MCF 10A (cell line): ENCODE measurements at regions not wholly inside any gene's neighbourhood (a gene's known extent, or its start where the extent isn't known, plus 50 kb on each side); places are given as distances from the start of the nearest gene placed in this dataset.

Source experiments
- BruUV-seq: library from RNA; stranded (reverse); fragments of 400-500 nt; replicated peaks from 2 replicates; lab custom pipeline; 2021; lab: Mats Ljungman, UMichigan
- CTCF ChIA-PET: fragments of 300-600 bp; sonication (Branson Sonifier 250); formaldehyde crosslinking; extraction: SDS; loops from one replicate; lab custom pipeline; 2021; ENCODE audit warnings: antibody characterized with exemption, inconsistent platforms; lab: Yijun Ruan, JAX
- POLR2A ChIA-PET: fragments of 300-600, 350-650 bp; sonication (Branson Sonifier 250); formaldehyde crosslinking; extraction: SDS; loops from one replicate; lab custom pipeline; 2020; ENCODE audit warnings: antibody characterized with exemption, inconsistent platforms; lab: Yijun Ruan, JAX
- DNase-seq: peaks from one replicate; pipeline ENCODE4 v3.0.0-alpha.2; 2018; ENCODE audit not compliant: unreplicated experiment
- H3K27ac Mint-ChIP-seq: one replicate; pipeline ENCODE4 v1.8.0; 2022; ENCODE audit warnings: mild to moderate bottlenecking, low read depth, mixed read lengths; ENCODE audit not compliant: unreplicated experiment
- H3K27me3 Mint-ChIP-seq: one replicate; pipeline ENCODE4 v1.8.0; 2022; ENCODE audit warnings: mixed read lengths; ENCODE audit not compliant: insufficient read depth, unreplicated experiment
- H3K36me3 Mint-ChIP-seq: one replicate; pipeline ENCODE4 v1.8.0; 2022; ENCODE audit warnings: mild to moderate bottlenecking, moderate library complexity, mixed read lengths; ENCODE audit not compliant: insufficient read depth, unreplicated experiment
- H3K4me1 Mint-ChIP-seq: one replicate; pipeline ENCODE4 v1.8.0; 2022; ENCODE audit warnings: mixed read lengths; ENCODE audit not compliant: insufficient read depth, unreplicated experiment
- H3K4me3 Mint-ChIP-seq: one replicate; pipeline ENCODE4 v1.8.0; 2022; ENCODE audit warnings: mild to moderate bottlenecking, moderate library complexity, mixed read lengths; ENCODE audit not compliant: unreplicated experiment
- H3K9me3 Mint-ChIP-seq: one replicate; pipeline ENCODE4 v1.8.0; 2022; ENCODE audit warnings: mixed read lengths; ENCODE audit not compliant: unreplicated experiment
- CTCF ChIP-seq: fragments of 200-600 bp; IDR thresholded peaks from one replicate; pipeline ENCODE4 v1.8.0; 2022; ENCODE audit warnings: antibody characterized with exemption, mild to moderate bottlenecking; ENCODE audit not compliant: unreplicated experiment
- intact Hi-C: fragments of 100-400 bp; cut with micrococcal nuclease; formaldehyde crosslinking; loops from 2 replicates; pipeline ENCODE4 v1.14.1; 2022

GRCh38 chr3:68334367-68334986 is 597.9 kb downstream of the TAFA4 start:
- no peak for DNase-seq
- Mint-ChIP-seq H3K4me3 (no peak overlapping the region), H3K27ac (no peak overlapping the region), H3K27me3 (no peaks in the 10 kb centered on the region), H3K36me3 (no peaks in the 10 kb centered on the region), H3K4me1 (no peaks in the 10 kb centered on the region), H3K9me3 (no peaks in the 10 kb centered on the region)
- intact Hi-C loops, result no loop called here
- ChIA-PET POLR2A (no interaction called here), CTCF (no interaction called here)
- BruUV-seq, result no TSS peak
- no peak for TF ChIP-seq CTCF

GRCh38 chr3:68328049-68328448 is 604.3 kb downstream of the TAFA4 start:
- no peaks in the 10 kb centered on the region for H3K27me3 Mint-ChIP-seq
- H3K4me3 Mint-ChIP-seq, result no peak overlapping the region
- POLR2A ChIA-PET, result no interaction called here
- TF ChIP-seq CTCF, result no peak
- H3K27ac Mint-ChIP-seq, result no peak overlapping the region
- no peaks in the 10 kb centered on the region for H3K9me3 Mint-ChIP-seq
- intact Hi-C loops, result no loop called here
- no TSS peak for BruUV-seq
- no peaks in the 10 kb centered on the region for H3K4me1 Mint-ChIP-seq
- DNase-seq, result no peak
- H3K36me3 Mint-ChIP-seq, result no peaks in the 10 kb centered on the region
- CTCF ChIA-PET, result no interaction called here

- H3K27ac Mint-ChIP-seq, result no peak overlapping the region
- no peaks in the 10 kb centered on the region for H3K4me1 Mint-ChIP-seq
- DNase-seq, result no peak
- H3K36me3 Mint-ChIP-seq, result no peaks in the 10 kb centered on the region
- POLR2A ChIA-PET, result no interaction called here
- no TSS peak for BruUV-seq
- H3K4me3 Mint-ChIP-seq, result no peak overlapping the region
- no peak for TF ChIP-seq CTCF
- intact Hi-C loops, result no loop called here
- no peaks in the 10 kb centered on the region for H3K27me3 Mint-ChIP-seq
- CTCF ChIA-PET, result no interaction called here
- H3K9me3 Mint-ChIP-seq, result peaks cover 7% of the 10 kb centered on the region
Observed at GRCh38 chr3:68315964-68316363, 616.4 kb downstream of the TAFA4 start.

GRCh38 chr3:68315546-68315945 is 616.8 kb downstream of the TAFA4 start:
- H3K9me3 Mint-ChIP-seq, result peaks cover 7% of the 10 kb centered on the region
- no TSS peak for BruUV-seq
- no peaks in the 10 kb centered on the region for H3K36me3 Mint-ChIP-seq
- ChIA-PET CTCF (no interaction called here), POLR2A (no interaction called here)
- no peaks in the 10 kb centered on the region for H3K27me3 Mint-ChIP-seq
- no peak overlapping the region for H3K27ac Mint-ChIP-seq
- no peak overlapping the region for H3K4me3 Mint-ChIP-seq
- DNase-seq, result no peak
- no peak for TF ChIP-seq CTCF
- intact Hi-C loops, result no loop called here
- H3K4me1 Mint-ChIP-seq, result no peaks in the 10 kb centered on the region
